GM10266 (cell line): ENCODE measurements at regions not wholly inside any gene's neighbourhood (a gene's known extent, or its start where the extent isn't known, plus 50 kb on each side); places are given as distances from the start of the nearest gene placed in this dataset.
"Not testable (repeated sequence)": the region's sequence is repeated elsewhere in the genome, so short reads cannot be mapped to it uniquely, and the experiment has no call there.

ENCODE experiments used
- DNase-seq: peaks from one replicate; pipeline ENCODE4 v3.0.0; 2012; ENCODE audit errors: extremely low spot score
- CTCF ChIP-seq: IDR thresholded peaks from 2 replicates; pipeline ENCODE4 v1.5.1; 2012; ENCODE audit warnings: mild to moderate bottlenecking, low read depth; ENCODE audit not compliant: control insufficient read depth, insufficient read depth; ENCODE audit errors: missing control alignments

- no peak for TF ChIP-seq CTCF
- DNase-seq = no peak
Observed at GRCh38 chr9:135409286-135410200, 70.0 kb upstream of the PPP1R26 start.

GRCh38 chr9:135410421-135410820, 69.2 kb upstream of the PPP1R26 start:
- no peak for DNase-seq
- no peak for TF ChIP-seq CTCF

- DNase-seq = no peak
- TF ChIP-seq CTCF = no peak
Observed at GRCh38 chr9:135410831-135411473, 68.6 kb upstream of the PPP1R26 start.

GRCh38 chr9:135411605-135412004, 68.0 kb upstream of the PPP1R26 start:
- DNase-seq = not testable (repeated sequence)

- DNase-seq = peak; percentile 89
- peak; percentile 100 for TF ChIP-seq CTCF
Observed at GRCh38 chr9:135412315-135413085, 67.1 kb upstream of the PPP1R26 start.

GRCh38 chr9:135413086-135413375, 66.6 kb upstream of the PPP1R26 start:
- no peak for TF ChIP-seq CTCF

GRCh38 chr9:135413461-135413860, 66.1 kb upstream of the PPP1R26 start:
- no peak for DNase-seq
- TF ChIP-seq CTCF = no peak

More at GRCh38 chr9:135413086-135413375, 66.6 kb upstream of the PPP1R26 start:
- no peak for DNase-seq
